Stimulated activated CD4-positive, alpha-beta T cell treated with anti-CD3 and anti-CD28 coated beads, Interleukin-15, amount 100 ng/mL, for 24 hours (primary cell): ENCODE measurements at regions not wholly inside any gene's neighbourhood (a gene's known extent, or its start where the extent isn't known, plus 50 kb on each side); places are given as distances from the start of the nearest gene placed in this dataset.

Experiments
- DNase-seq: peaks from one replicate; pipeline ENCODE4 v3.0.0-alpha.2; 2020

DNA sequence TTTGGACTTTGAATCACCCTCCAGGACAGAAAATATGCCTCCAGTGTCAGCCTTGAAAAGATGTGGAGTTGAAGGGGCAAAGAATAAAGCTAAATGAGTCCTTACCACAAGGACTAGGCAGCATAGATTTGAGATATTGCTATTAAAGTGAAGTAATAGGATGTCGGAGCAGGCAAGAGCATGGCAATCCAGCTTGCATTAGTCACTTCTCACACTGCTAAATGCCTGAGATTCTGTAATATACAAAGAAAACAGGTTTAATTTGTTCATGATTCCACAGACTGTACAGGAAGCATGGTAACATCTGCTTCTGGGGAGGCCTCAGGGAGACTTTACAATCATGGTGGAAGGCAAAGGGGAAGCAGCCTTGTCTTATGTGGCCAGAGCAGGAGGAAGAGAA lies 109.8 kb upstream of the PCDH7 start:
- no peak for DNase-seq

- no peak for DNase-seq
These were observed 105.4 kb upstream of the PCDH7 start for GRCh38 chr4:30614771-30615170.

DNA sequence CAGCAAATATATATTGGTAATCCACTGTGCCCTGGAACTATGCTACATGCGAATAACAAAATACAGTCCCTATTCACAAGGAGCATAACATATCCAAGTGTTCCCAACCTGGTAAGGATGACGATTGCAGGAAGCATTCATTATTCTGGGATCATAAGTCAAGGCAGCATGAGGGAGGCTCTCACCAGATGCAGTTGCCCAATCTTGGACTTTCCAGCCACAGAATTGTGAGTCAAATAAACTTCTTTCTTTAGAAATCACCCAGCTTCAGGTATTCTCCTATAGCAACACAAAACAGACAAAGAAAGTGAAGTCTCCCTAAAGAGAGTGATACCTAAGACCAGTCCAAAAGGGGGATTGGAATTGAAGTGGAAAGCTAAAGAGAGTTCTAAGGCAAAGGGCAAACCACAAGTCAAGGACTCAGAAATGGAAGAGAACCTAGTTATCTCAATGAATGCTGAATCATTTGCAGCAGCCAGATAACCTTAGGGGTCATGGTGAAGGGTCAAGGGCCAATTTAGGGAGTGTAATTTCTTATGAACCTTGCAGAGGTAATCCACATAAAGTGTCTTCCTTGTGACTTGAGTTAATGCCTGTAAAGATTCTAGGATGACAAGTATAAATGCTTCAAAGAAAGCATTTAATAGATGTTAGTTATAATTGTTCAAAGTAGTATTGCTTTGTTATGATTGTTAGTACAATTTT lies 103.1 kb upstream of the PCDH7 start:
- no peak for DNase-seq

DNA sequence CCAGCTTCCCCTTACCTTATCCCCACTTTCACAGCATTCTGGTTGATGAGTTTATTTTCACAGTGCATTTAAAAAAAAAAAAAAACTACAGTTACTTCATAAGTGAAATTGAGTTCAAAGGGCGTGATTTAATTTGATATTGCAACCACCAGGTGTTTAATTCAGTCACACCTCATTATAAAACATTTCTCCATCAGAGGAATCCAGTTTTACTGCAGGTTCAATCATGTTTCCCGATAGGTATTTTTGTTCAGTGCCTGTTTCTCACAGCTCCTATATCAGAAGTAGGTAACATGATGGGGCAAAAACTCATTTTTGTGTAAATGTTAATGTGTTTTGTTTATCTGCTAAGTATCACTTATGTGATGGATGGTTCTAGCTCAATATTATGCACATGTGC lies 102.3 kb upstream of the PCDH7 start:
- no peak for DNase-seq

DNA sequence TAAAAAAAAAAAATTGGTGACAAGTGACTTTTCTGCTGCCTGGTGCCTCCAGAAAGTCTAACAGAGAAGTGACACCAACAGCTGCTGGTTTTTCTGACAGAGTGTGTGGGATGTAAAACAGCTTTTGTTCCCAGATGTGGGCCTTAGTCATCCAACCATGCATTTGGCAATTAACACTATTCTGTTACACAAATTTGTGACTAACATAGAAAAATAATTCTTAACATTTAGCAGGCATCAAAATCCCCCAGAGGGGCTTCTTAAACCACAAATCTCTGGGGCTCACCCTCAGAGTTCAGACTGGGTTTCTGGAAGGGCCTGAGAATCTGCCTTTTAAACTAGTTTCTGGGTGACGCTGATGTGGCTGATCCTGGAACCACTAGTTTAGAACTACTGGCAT lies 100.5 kb upstream of the PCDH7 start:
- no peak for DNase-seq

DNA sequence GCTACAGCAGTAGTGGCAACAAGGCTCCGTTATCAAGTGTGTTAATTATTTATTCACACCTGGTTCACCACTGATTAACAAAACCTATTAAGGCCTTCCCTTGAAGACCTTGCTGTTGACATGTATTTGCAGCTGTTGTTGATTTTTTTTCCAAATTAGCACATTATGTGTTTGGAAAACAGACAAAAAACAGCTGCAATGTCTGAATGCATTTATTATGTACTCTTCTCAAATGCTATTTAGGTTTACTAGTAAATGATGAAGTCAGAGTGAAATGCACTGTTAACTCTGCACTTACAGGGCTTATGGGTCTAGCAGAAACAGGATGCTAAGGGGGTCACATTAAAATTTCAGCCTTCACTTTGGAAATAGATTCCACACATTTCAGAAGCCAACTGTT lies 99.5 kb upstream of the PCDH7 start:
- no peak for DNase-seq

DNA sequence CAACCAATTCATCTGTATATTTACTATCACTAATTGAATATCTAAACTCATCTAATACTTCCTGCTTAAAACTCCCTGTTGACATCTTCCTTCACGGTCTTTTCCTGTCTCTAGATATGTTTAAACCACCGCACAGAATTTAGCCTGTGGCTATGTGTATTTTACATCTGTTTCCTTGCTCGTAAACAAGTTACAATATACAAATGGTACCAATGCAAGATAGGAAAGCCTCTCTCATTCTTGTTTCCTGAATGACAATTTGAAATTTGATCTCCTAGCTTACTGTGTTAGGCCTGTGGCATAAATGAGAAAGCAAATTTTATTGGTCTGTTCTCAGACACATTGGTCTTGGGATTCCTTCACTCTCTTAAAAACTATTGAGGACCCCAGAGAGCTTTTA lies 89.7 kb upstream of the PCDH7 start:
- no peak for DNase-seq

DNA sequence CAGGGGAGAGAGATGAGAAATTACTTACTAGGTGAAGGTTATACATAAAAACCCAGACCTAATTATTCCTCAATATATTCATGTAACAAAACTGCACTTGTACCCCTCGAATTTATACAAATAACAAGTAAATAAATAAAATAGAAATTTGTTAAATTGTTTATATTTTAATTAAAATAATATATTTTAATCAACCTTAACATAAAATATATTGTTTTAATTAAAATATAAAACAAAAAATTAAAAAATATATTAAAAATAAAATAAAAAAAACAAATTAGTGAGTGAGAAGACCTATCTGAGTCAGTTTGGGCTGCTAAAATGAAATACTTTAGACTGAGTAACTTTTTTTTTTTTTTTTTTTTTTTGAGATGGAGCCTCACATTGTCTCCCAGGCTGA lies 87.4 kb upstream of the PCDH7 start:
- no peak for DNase-seq

DNA sequence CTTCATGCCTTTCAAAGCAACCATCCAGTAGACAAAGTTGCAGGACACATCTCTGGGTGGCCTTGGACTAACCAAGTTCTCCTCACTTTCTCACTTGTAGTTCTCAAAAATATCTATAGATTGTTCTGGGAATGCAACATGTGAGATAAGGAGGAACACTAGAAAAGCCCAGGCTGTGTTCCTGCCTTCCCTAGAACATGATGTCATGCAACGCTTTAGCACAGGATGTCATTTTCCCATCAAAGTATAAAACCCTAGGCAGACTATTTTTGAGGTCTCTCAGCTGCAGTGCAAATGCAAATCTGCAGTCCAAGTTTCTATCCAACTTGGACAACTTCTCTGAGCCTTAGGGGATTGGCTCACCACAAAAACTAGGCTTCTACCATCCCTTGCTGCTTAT lies 78.8 kb upstream of the PCDH7 start:
- DNase-seq, result no peak

GRCh38 chr4:30642567-30642966 lies 77.6 kb upstream of the PCDH7 start:
- DNase-seq, result no peak

DNA sequence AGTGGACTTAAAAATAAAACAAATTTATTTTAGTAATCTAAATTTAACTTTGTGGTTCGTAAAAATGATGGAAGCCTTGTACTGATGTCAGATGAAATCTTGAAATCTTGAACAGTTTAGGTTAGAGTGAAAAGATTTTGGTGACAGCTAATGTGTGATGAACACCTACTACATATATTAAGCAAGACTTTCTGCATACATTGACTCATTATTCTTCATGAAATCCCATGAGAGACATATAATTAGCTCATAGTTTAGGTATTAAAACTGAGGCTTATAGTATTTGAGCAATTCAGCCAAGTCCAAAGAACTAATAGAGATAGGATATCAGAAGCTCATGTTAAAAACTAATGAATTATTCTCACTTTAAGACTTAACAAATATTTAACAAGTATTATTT lies 66.9 kb upstream of the PCDH7 start:
- DNase-seq, result no peak

DNA sequence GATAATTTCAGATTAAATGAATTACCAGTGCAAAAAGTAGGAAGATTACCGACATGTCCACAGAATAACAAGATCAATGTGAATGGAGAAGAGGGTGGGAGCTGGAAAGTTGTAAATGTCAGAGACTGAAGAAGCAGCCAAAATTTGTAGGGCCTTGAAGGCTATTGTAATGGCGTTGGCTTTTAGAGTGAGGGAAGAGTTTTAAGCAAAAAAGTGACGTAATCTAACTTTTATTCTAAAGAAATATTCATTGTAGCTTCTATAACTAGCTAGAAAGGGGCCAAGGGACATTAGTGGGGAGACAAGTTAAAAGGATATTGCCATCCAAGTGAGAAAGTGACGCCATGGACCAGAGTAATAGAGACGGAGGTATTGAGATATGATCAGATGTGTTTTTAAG lies 63.3 kb upstream of the PCDH7 start:
- no peak for DNase-seq

- DNase-seq, result no peak
These were observed 52.2 kb upstream of the PCDH7 start for GRCh38 chr4:30667919-30668318.

DNA sequence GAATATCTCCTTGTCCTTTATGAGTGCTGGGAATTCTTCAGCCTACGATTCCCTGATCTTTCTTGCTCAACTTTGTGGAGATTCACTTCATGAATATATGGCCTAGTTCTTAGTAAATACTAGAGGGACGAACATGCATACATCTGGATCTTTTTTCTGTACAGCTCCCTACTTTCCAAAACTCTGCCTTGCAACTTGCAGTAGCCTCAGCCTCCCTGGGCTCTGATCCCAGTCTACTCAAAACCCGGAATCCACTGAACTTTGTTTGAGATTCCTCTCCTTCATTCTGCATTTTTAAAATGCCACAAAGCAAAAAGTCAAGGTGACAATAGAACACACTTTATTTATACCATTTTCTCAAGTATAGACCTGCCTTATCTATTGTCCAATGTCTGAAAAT lies 50.0 kb upstream of the PCDH7 start:
- no peak for DNase-seq
